ENCODE measurements at regions not wholly inside any gene's neighbourhood (a gene's known extent, or its start where the extent isn't known, plus 50 kb on each side); places are given as distances from the start of the nearest gene placed in this dataset.

DNA sequence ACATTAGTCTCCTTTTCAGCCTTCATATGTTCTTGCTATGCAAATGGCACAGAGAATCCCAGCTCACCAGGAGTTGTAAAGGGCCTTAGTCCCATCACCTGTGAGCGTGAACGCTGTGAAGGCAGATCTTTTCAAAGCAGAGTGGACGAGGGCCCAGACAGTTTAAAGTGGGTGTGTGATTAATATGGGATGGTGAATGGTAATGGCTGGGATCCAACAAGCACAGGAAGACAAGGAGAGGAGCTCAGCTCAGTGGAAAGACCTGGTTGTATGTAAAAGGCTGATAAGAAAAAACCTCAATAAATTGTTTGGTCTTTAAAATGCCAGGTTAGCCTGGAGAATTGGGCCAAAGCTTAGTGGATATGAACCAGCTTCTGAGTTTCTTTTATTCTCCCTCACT lies 326.2 kb downstream of the NYAP2 start:
- Histone ChIP-seq H3K4me3 (ENCODE audit: insufficient read depth, low read length, poor library complexity, severe bottlenecking) (no peak overlapping the region), H4K20me1 (ENCODE audit: low read depth, low read length) (no peaks in the 10 kb centered on the region), H3F3A (ENCODE audit: insufficient read depth) (no peaks in the 10 kb centered on the region), H3K36me3 (ENCODE audit: low read length) (no peaks in the 10 kb centered on the region), H3K79me2 (ENCODE audit: insufficient read depth, low read length) (no peaks in the 10 kb centered on the region), H3K27ac (ENCODE audit: low read depth, low read length) (no peak overlapping the region), H3K9me2 (replicated peaks; ENCODE audit: insufficient read depth, low read length) (no peaks in the 10 kb centered on the region), H3K9ac (ENCODE audit: low read length) (no peak overlapping the region), H3K9me3 (ENCODE audit: insufficient read depth, low read length) (no peaks in the 10 kb centered on the region), H3K4me2 (ENCODE audit: low read depth, low read length, poor library complexity, severe bottlenecking) (no peak overlapping the region), H3K27me3 (ENCODE audit: low read length) (no peaks in the 10 kb centered on the region), H2AFZ (ENCODE audit: low read depth, low read length, severe bottlenecking) (no peak overlapping the region)
- TF ChIP-seq, protein P1, sequence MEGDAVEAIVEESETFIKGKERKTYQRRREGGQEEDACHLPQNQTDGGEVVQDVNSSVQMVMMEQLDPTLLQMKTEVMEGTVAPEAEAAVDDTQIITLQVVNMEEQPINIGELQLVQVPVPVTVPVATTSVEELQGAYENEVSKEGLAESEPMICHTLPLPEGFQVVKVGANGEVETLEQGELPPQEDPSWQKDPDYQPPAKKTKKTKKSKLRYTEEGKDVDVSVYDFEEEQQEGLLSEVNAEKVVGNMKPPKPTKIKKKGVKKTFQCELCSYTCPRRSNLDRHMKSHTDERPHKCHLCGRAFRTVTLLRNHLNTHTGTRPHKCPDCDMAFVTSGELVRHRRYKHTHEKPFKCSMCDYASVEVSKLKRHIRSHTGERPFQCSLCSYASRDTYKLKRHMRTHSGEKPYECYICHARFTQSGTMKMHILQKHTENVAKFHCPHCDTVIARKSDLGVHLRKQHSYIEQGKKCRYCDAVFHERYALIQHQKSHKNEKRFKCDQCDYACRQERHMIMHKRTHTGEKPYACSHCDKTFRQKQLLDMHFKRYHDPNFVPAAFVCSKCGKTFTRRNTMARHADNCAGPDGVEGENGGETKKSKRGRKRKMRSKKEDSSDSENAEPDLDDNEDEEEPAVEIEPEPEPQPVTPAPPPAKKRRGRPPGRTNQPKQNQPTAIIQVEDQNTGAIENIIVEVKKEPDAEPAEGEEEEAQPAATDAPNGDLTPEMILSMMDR (IDR thresholded peaks at IDR 0.05; ENCODE audit: insufficient read depth, low read length, poor library complexity, severe bottlenecking): no peak
- no peak for TF ChIP-seq EZH2phosphoT487 (conservative IDR thresholded peaks at IDR 0.05; ENCODE audit: low read length)
